HL-60 (cell line): ENCODE measurements at regions not wholly inside any gene's neighbourhood (a gene's known extent, or its start where the extent isn't known, plus 50 kb on each side); places are given as distances from the start of the nearest gene placed in this dataset.

Experiments
- DNase-seq, 2 experiments: peaks; one replicate each; pipeline ENCODE4 v3.0.0-alpha.2; 2010 to 2020; ENCODE audit warnings: low read depth in 1 of 2, low spot score in 1 of 2
- H3K27ac ChIP-seq: fragments of 250-450 bp; sonication (Bioruptor Pico); replicated peaks from 2 replicates; pipeline ENCODE4 v1.5.1; 2020; ENCODE audit warnings: mild to moderate bottlenecking, moderate library complexity
- H3K27me3 ChIP-seq: fragments of 250-450 bp; sonication (Bioruptor Pico); 2 replicates; pipeline ENCODE4 v1.5.1; 2021; ENCODE audit warnings: mild to moderate bottlenecking, moderate library complexity; ENCODE audit not compliant: insufficient read depth, poor library complexity, severe bottlenecking
- H3K4me3 ChIP-seq: replicated peaks from 2 replicates; pipeline ENCODE4 v1.5.1; 2011; ENCODE audit warnings: mild to moderate bottlenecking, control low read depth, low read length; ENCODE audit not compliant: insufficient read depth
- GABPA ChIP-seq: IDR thresholded peaks from 2 replicates; pipeline ENCODE4 v1.6.1; 2012; ENCODE audit warnings: low read depth
- POLR2AphosphoS5 ChIP-seq: IDR thresholded peaks from 2 replicates; pipeline ENCODE4 v1.6.1; 2012; ENCODE audit warnings: low read depth
- REST ChIP-seq: IDR thresholded peaks from 2 replicates; pipeline ENCODE4 v1.6.1; 2012; ENCODE audit warnings: low read depth; ENCODE audit not compliant: insufficient replicate concordance
- SPI1 ChIP-seq: IDR thresholded peaks from 2 replicates; pipeline ENCODE4 v1.6.1; 2012; ENCODE audit warnings: low read depth, mild to moderate bottlenecking, borderline replicate concordance
- TF ChIP-seq, protein P1 (sequence below): IDR thresholded peaks from one replicate; pipeline ENCODE4 v1.5.1; 2011; ENCODE audit warnings: low read length, control low read depth, inconsistent platforms; ENCODE audit not compliant: insufficient read depth

GRCh38 chr4:13966231-13967195 lies 339.0 kb upstream of the BOD1L1 start:
- DNase-seq = no peak
- TF ChIP-seq POLR2AphosphoS5 (no peak), SPI1 (no peak), GABPA (no peak), REST (no peak)
- TF ChIP-seq, protein P1, sequence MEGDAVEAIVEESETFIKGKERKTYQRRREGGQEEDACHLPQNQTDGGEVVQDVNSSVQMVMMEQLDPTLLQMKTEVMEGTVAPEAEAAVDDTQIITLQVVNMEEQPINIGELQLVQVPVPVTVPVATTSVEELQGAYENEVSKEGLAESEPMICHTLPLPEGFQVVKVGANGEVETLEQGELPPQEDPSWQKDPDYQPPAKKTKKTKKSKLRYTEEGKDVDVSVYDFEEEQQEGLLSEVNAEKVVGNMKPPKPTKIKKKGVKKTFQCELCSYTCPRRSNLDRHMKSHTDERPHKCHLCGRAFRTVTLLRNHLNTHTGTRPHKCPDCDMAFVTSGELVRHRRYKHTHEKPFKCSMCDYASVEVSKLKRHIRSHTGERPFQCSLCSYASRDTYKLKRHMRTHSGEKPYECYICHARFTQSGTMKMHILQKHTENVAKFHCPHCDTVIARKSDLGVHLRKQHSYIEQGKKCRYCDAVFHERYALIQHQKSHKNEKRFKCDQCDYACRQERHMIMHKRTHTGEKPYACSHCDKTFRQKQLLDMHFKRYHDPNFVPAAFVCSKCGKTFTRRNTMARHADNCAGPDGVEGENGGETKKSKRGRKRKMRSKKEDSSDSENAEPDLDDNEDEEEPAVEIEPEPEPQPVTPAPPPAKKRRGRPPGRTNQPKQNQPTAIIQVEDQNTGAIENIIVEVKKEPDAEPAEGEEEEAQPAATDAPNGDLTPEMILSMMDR = no peak
- Histone ChIP-seq H3K4me3 (no peak overlapping the region), H3K27ac (no peak overlapping the region), H3K27me3 (no peaks in the 10 kb centered on the region)

- TF ChIP-seq, protein P1 = no peak
- TF ChIP-seq REST (no peak), SPI1 (no peak), POLR2AphosphoS5 (no peak), GABPA (no peak)
- no peak overlapping the region for H3K27ac ChIP-seq
- no peaks in the 10 kb centered on the region for H3K27me3 ChIP-seq
- H3K4me3 ChIP-seq = no peak overlapping the region
- no peak for DNase-seq
These were observed 341.2 kb upstream of the BOD1L1 start for GRCh38 chr4:13968723-13969122.

DNA sequence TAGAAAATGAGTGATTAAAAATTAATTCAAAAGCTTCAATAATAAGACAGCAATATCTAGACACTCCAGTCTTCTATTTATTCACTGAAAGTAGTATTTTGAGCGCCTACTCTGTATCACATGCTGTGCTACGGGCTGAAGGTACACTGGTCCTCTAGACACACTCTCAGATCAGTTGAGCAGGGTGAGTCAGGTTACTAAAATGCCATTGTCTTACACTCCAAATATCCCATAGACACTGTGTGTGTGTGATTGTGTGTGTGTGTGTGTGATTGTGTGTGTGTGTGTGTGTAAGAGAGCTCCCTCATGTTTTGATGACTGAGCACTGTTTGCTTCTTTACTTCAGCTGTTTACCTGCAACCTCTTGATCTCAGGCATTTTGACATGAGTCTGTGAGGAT lies 342.8 kb upstream of the BOD1L1 start:
- no peak for DNase-seq
- no peaks in the 10 kb centered on the region for H3K27me3 ChIP-seq
- no peak overlapping the region for H3K27ac ChIP-seq
- no peak overlapping the region for H3K4me3 ChIP-seq
- TF ChIP-seq GABPA = no peak
- TF ChIP-seq POLR2AphosphoS5 = no peak
- TF ChIP-seq REST = no peak
- TF ChIP-seq SPI1 = no peak
- TF ChIP-seq, protein P1 = no peak
